AG09319 (cell line): ENCODE measurements at regions not wholly inside any gene's neighbourhood (a gene's known extent, or its start where the extent isn't known, plus 50 kb on each side); places are given as distances from the start of the nearest gene placed in this dataset.
"Not testable (repeated sequence)": the region's sequence is repeated elsewhere in the genome, so short reads cannot be mapped to it uniquely, and the experiment has no call there.

ENCODE experiments used
- DNase-seq: peaks from one replicate; pipeline ENCODE4 v3.0.0-alpha.2; 2010; ENCODE audit warnings: low read depth; ENCODE audit errors: extremely low read depth
- TF ChIP-seq, protein P1 (sequence below): IDR thresholded peaks from 2 replicates; pipeline ENCODE4 v1.5.1; 2011; ENCODE audit warnings: low read depth, mild to moderate bottlenecking, inconsistent platforms, low read length, moderate library complexity

DNA sequence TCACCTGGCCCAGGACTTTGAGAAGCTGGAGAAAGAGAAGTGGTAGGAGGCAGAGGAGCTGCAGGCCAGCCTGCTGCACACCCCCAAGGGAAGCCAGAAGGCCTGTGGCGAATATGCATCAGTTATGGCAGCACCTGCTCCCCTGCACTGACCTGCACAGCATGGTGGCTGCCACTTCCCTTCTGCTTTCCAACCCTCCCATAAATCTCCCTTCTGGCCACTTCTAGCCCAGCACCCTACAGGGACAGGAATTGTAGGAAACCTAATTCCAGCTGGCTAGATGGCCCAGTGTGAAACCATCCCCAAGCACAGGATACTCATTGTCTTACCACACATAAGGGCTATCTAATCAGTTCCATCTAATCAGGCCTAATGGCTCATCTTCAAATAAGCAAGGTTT, 136.3 kb downstream of the TBX3 start:
- TF ChIP-seq, protein P1, sequence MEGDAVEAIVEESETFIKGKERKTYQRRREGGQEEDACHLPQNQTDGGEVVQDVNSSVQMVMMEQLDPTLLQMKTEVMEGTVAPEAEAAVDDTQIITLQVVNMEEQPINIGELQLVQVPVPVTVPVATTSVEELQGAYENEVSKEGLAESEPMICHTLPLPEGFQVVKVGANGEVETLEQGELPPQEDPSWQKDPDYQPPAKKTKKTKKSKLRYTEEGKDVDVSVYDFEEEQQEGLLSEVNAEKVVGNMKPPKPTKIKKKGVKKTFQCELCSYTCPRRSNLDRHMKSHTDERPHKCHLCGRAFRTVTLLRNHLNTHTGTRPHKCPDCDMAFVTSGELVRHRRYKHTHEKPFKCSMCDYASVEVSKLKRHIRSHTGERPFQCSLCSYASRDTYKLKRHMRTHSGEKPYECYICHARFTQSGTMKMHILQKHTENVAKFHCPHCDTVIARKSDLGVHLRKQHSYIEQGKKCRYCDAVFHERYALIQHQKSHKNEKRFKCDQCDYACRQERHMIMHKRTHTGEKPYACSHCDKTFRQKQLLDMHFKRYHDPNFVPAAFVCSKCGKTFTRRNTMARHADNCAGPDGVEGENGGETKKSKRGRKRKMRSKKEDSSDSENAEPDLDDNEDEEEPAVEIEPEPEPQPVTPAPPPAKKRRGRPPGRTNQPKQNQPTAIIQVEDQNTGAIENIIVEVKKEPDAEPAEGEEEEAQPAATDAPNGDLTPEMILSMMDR = no peak
- DNase-seq = no peak

DNA sequence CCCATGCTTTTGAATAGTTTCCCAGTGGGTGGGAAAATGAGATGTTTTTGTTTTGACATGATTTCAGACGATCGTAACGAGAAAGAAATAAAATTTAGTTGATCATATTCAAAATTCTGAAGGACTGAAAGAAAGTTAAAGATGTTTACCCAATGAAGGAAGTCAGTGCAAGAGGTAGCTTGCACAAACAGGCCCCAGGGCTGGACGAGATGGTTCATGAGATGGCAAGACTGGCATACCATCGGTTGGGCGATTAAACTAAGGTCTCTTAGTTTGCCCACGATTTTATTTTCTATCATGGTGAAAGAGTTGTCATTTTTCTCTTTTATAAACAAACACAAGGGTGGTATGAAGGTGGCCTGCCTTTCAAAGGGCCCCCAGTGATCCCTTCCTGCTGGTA, 124.5 kb upstream of the TBX5 start:
- TF ChIP-seq, protein P1 = no peak

DNA sequence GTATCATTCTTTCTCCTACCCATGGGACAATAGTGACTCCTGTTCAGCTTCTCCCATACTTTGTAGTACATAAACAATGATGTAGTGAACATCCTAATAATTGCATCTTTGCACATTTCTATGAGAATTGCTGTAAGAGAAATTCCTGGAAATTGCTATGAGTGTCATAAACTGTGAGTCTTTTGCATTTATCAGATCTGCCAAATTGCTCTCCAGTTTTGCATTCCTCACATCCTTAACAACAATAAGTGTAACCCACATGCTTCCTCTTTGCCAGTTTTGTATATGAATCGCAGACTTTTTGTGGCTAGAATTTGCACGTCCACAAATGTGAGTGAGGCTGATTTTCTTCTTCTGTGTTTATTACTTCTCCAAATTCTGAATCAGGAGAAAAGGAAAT, 124.0 kb upstream of the TBX5 start:
- no peak for DNase-seq
- TF ChIP-seq, protein P1 = no peak

More for the DNA sequence above, 124.5 kb upstream of the TBX5 start:
- DNase-seq = no peak

DNA sequence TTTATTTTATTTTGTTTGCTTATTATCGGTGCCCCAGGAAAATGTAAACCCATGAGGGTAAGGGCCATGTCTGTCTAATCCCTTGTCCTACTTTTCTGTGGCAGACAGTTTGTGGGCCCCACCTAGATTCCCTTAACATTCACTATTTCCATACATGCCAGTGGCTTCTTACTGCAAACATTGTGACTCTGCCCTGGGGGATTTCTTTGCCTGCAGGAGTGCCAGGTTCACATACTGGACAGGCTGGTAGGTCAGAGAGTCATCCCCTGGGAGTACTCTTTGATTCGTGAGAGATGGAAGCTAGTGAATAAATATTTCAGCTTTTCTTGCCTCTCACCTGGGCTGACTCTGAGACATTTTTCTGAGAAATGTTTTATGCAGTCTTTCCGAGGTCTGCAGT, 122.8 kb upstream of the TBX5 start:
- no peak for DNase-seq
- TF ChIP-seq, protein P1 = no peak

DNA sequence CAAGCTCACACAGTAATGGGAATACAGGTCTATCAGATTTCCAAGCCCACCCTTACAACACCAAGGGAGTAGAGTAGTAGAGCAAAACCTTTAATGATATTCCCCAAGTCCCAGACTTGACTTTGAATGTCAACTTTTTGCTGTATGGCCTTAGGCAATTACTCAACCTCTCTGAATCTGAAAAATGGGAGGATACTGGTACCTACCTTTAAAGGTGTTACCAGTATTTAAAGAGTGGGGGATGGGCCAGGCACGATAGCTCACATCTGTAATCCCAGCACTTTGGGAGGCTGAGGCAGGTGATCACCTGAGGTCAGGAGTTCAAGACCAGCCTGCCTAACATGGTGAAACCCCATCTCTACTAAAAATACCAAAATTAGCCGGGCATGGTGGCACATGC, 115.2 kb upstream of the TBX5 start:
- not testable (repeated sequence) for DNase-seq

DNA sequence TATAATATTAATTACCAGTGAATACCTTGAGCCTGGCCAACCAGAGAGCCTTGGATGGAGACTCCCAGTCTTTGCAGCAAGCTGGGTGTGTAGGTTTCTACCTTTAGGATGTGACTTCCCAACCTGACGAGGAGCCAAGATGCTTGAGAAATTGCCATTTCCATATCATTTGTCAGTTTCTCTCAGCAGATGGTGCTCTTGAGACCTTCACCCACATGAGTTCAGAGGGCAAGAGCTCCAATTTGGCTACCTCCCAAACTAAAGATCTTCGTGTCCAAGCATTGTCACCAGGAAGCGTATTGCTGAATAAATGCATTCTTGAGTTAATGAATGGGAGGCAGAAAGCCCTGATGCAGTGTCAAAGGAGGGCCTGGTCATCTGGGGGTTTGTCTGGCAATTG, 106.4 kb upstream of the TBX5 start:
- no peak for DNase-seq
- TF ChIP-seq, protein P1 = no peak

DNA sequence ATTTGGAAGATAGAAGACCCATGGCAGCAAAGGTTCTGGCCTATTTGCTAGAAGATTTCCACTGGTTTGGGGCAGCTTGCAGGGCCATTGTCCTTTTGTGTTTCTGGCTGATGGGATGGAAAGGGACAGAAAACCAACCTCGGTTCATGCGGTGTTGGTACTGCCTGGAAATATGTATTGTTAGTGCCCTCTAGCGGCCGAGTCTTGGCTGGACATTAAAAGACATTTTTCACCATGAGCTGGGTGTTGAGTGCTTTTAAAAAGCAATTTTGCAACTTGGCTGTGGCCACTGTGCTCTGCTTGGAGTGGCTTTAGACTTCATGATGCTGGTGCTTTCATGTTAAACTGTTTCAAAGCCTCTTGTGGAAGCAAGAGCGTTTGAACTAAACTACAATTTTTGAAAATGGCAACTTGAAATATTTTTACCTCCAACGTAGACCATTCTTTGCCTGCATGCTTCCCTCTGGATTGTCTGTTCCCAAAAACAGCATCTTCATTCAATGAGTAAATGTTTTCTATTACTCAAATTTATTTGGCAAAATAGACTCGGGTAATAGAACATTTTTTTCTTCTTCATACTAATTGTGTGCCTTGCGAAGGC, 102.7 kb upstream of the TBX5 start:
- no peak for DNase-seq
- TF ChIP-seq, protein P1 = peak; percentile 80

DNA sequence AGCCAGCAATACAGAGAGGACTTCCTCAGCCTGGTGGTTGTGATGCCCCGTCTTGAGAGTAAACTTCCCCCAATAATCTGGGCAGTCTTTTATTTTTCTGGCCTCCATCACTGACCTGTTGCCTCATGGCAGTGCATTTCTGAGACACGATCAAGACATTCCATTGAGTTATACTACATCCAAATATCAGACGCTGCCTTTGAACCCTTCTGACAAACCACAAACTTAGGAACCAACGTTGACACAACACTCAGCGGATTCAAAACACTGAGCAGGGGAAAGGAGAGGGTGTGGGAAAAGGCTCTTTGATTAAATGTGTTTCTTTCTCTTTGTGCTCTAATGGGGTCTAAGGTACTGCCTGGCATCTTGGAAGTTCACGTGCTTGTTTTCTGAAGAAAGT, 100.7 kb upstream of the TBX5 start:
- DNase-seq = no peak

More for the DNA sequence above, 100.7 kb upstream of the TBX5 start:
- TF ChIP-seq, protein P1 = no peak
